Psoas muscle (tissue), 7 donors: ENCODE measurements at regions not wholly inside any gene's neighbourhood (a gene's known extent, or its start where the extent isn't known, plus 50 kb on each side); places are given as distances from the start of the nearest gene placed in this dataset.
A peak's percentile ranks its signal among the peaks of the same experiment; 100 is the strongest.
"Not testable (repeated sequence)": the region's sequence is repeated elsewhere in the genome, so short reads cannot be mapped to it uniquely, and the experiment has no call there.

Experiments
- ATAC-seq, 4 donors: fragments of 200-7000 bp; cut with Tn5 transposase; one replicate each; pipeline ENCODE4 v1.9.1; 2020; ENCODE audit warnings: moderate library complexity in 3 of 4, mild to moderate bottlenecking in 2 of 4
- DNase-seq, 2 donors: peaks; one replicate each; pipeline ENCODE4 v3.0.0-alpha.2; 2020
- H3K27ac ChIP-seq: fragments of 200-600 bp; one replicate; pipeline ENCODE4 v1.8.0; 2022
- H3K27me3 ChIP-seq, 3 donors: fragments of 200-600 bp in 1 of 3; one replicate each; pipeline versions ENCODE4 v1.6.1 to v1.8.0; 2013 to 2022; ENCODE audit warnings: low read length in 2 of 3, mild to moderate bottlenecking in 2 of 3, moderate library complexity in 1 of 3; ENCODE audit not compliant: insufficient read depth in 3 of 3
- H3K36me3 ChIP-seq, 2 donors: fragments of 200-600 bp in 1 of 2; one replicate each; pipeline versions ENCODE4 v1.6.1 to v1.8.0; 2013 to 2022; ENCODE audit warnings: low read depth in 1 of 2, mild to moderate bottlenecking in 1 of 2, moderate library complexity in 1 of 2; ENCODE audit not compliant: insufficient read depth in 1 of 2
- H3K4me1 ChIP-seq: fragments of 200-600 bp; one replicate; pipeline ENCODE4 v1.8.0; 2022
- H3K4me3 ChIP-seq: fragments of 200-600 bp; one replicate; pipeline ENCODE4 v1.8.0; 2022; ENCODE audit warnings: mild to moderate bottlenecking
- H3K9me3 ChIP-seq: fragments of 200-600 bp; one replicate; pipeline ENCODE4 v1.8.0; 2022
- CTCF ChIP-seq: fragments of 200-600 bp; IDR thresholded peaks from one replicate; pipeline ENCODE4 v1.8.0; 2022; ENCODE audit warnings: antibody characterized with exemption
- WGBS, 3 donors: extraction: QIAGEN DNeasy Blood & Tissue Kit; methylation state at CpG; one replicate each; pipeline versions ENCODE4 v1.1.6 to v1.1.7; 2013; 5-methylcytosine and 5-hydroxymethylcytosine counted together
- intact Hi-C, 2 donors: fragments of 100-400 bp; cut with DNase I; formaldehyde crosslinking; loops; one replicate each; pipeline versions ENCODE4 v1.11.0 to v1.14.2; 2022
- donor health status: healthy with polysubstance abuse.
- donor health status: DM: no; HTN: no; CAD: no; lungs with moderate emphysema.
- donor health status: Bipolar disorder and iron deficiency.
- donor health status: healthy.
- donor health status: DM: yes; HTN: yes; CAD: no.
- donor health status: DM: no; HTN: no; CAD: no.
- donor health status: DM: yes; HTN: yes; CAD: no.

DNA sequence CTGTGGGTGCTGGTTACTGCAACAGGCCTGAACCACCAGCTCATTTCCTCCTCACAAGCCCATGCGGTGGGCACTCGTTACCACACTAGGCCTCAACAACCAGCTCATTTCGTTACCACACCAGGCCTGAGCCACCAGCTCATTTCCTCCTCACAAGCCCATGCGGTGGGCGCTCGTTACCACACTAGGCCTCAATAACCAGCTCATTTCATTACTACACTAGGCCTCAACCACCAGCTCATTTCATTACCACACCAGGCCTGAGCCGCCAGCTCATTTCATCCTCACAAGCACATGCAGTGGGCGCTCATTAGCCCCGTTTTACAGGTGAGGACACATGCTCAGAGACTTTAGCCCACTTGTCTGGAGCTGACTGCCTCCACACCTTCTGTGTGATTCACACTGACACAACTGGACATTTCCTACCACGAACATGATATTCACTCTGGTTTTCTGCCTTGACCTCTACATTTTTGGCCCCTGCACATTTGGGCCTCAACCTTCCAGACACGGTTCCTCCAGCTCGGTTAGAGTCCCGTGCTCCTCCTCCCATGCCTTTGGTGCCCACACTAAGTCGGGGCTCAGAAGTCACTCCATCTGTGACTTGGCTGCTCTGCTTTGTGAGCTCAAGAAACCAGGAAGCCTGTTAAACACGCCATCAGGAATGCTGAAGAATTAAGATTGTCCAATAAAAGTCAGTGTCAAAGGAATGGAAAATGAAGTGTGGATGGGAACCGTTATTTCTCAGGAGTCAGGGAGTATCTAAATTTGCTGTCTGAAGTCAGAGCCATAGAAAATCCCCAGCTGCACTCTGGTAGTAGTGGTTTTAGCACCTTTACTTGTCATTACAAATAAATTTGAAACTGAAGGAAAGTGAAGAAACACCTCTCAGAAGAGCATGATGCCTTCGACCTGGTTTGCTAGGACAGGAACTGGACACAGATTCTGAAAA lies 55.8 kb upstream of the LANCL2 start:
- H3K4me3 ChIP-seq = no peak overlapping the region
- TF ChIP-seq CTCF = no peak
- ATAC-seq (no peak), DNase-seq (no peak)
- no peaks in the 10 kb centered on the region for H3K9me3 ChIP-seq
- no peaks in the 10 kb centered on the region for H3K27me3 ChIP-seq
- peak overlapping the region; percentile 61 for H3K27ac ChIP-seq
- intact Hi-C loops = no loop called here
- WGBS, 3 donors = 88 to 93% (median 91%) methylated on average over 17 of the region's 17 CpGs
- peaks cover 10% of the 10 kb centered on the region for H3K4me1 ChIP-seq
- no peaks in the 10 kb centered on the region for H3K36me3 ChIP-seq

GRCh38 chr7:55310287-55311025 lies 54.7 kb upstream of the LANCL2 start:
- Histone ChIP-seq H3K27ac (no peak overlapping the region), H3K4me1 (peaks cover 10% of the 10 kb centered on the region), H3K4me3 (no peak overlapping the region), H3K9me3 (no peaks in the 10 kb centered on the region), H3K27me3 (no peaks in the 10 kb centered on the region), H3K36me3 (no peaks in the 10 kb centered on the region)
- DNase-seq (no peak), ATAC-seq (no peak)
- intact Hi-C loops = loop anchor here in 1 of 2 donors (5.0 kb wide), 1 partner anchor 67 kb away; no protein-coding TSS in a partner anchor
- 65 to 77% (median 72%) methylated on average over 8 of the region's 8 CpGs for WGBS, 3 donors
- no peak for TF ChIP-seq CTCF

GRCh38 chr7:55311892-55312291 lies 53.2 kb upstream of the LANCL2 start:
- H3K27ac ChIP-seq, H3K36me3 ChIP-seq, ATAC-seq, H3K27me3 ChIP-seq, DNase-seq, H3K4me1 ChIP-seq, H3K9me3 ChIP-seq, H3K4me3 ChIP-seq: not testable (repeated sequence)
- 82 to 91% (median 90%) methylated on average over 8 to 27 of the region's 27 CpGs for WGBS, 3 donors
- intact Hi-C loops = loop anchor here in 1 of 2 donors (5.0 kb wide), 1 partner anchor 65 kb away; no protein-coding TSS in a partner anchor

- intact Hi-C loops = loop anchor here in 1 of 2 donors (5.0 kb wide), 1 partner anchor 64 kb away; no protein-coding TSS in a partner anchor
- not testable (repeated sequence) for H3K36me3 ChIP-seq, H3K27me3 ChIP-seq, H3K4me3 ChIP-seq, H3K27ac ChIP-seq, DNase-seq, H3K4me1 ChIP-seq, ATAC-seq, H3K9me3 ChIP-seq
- 79 to 85% (median 82%) methylated on average over 5 of the region's 5 CpGs for WGBS, 3 donors
Measured at GRCh38 chr7:55313671-55314070, 51.5 kb upstream of the LANCL2 start.

GRCh38 chr7:55314967-55315366 lies 50.2 kb upstream of the LANCL2 start:
- Histone ChIP-seq H3K36me3 (no peaks in the 10 kb centered on the region), H3K4me3 (no peak overlapping the region), H3K4me1 (no peaks in the 10 kb centered on the region), H3K27me3 (no peaks in the 10 kb centered on the region), H3K9me3 (no peaks in the 10 kb centered on the region), H3K27ac (no peak overlapping the region)
- no peak for DNase-seq
- intact Hi-C loops = loop anchor here in 1 of 2 donors (5.0 kb wide), 1 partner anchor 62 kb away; no protein-coding TSS in a partner anchor
- no peak for TF ChIP-seq CTCF
- no peak for ATAC-seq
- 58 to 62% (median 60%) methylated on average over 8 of the region's 8 CpGs for WGBS, 3 donors
